NT2/D1 (cell line): ENCODE measurements at regions not wholly inside any gene's neighbourhood (a gene's known extent, or its start where the extent isn't known, plus 50 kb on each side); places are given as distances from the start of the nearest gene placed in this dataset.

Experiments used
- DNase-seq: peaks from one replicate; pipeline ENCODE4 v3.0.0-alpha.2; 2011; ENCODE audit warnings: low read depth, low spot score
- H3K27me3 ChIP-seq: 2 replicates; pipeline ENCODE4 v1.6.0; 2011; ENCODE audit warnings: mild to moderate bottlenecking; ENCODE audit not compliant: insufficient read length, insufficient read depth
- H3K36me3 ChIP-seq: 2 replicates; pipeline ENCODE4 v1.6.1; 2011; ENCODE audit warnings: mild to moderate bottlenecking, low read length, mixed read lengths; ENCODE audit not compliant: insufficient read depth, insufficient read length
- H3K4me1 ChIP-seq: 2 replicates; pipeline ENCODE4 v1.5.1; 2011; ENCODE audit not compliant: insufficient read depth, insufficient read length
- H3K4me3 ChIP-seq: 2 replicates; pipeline ENCODE4 v1.5.1; 2011; ENCODE audit warnings: low read depth; ENCODE audit not compliant: insufficient read length
- H3K9ac ChIP-seq: 2 replicates; pipeline ENCODE4 v1.6.0; 2011; ENCODE audit warnings: low read depth; ENCODE audit not compliant: insufficient read length
- H3K9me3 ChIP-seq: 2 replicates; pipeline ENCODE4 v1.5.1; 2011; ENCODE audit warnings: mild to moderate bottlenecking, low read length; ENCODE audit not compliant: insufficient read depth
- SUZ12 ChIP-seq: IDR thresholded peaks from 2 replicates; pipeline ENCODE4 v1.6.1; 2011; ENCODE audit not compliant: insufficient read length, insufficient read depth; ENCODE audit errors: extremely low read depth
- YY1 ChIP-seq: IDR thresholded peaks from 2 replicates; pipeline ENCODE4 v1.6.1; 2011; ENCODE audit not compliant: insufficient read length, insufficient read depth
- ZNF274 ChIP-seq: IDR thresholded peaks from 2 replicates; pipeline ENCODE4 v1.6.1; 2011; ENCODE audit warnings: mild to moderate bottlenecking, low read depth, low read length

GRCh38 chr6:112785408-112785807, 438.3 kb downstream of the RFPL4B start:
- TF ChIP-seq ZNF274 (no peak), YY1 (no peak), SUZ12 (no peak)
- no peak for DNase-seq

GRCh38 chr6:112786801-112787200, 439.7 kb downstream of the RFPL4B start:
- Histone ChIP-seq H3K4me3 (no peak overlapping the region), H3K9me3 (no peaks in the 10 kb centered on the region), H3K9ac (no peak overlapping the region), H3K36me3 (no peaks in the 10 kb centered on the region), H3K4me1 (no peaks in the 10 kb centered on the region), H3K27me3 (no peaks in the 10 kb centered on the region)
- no peak for DNase-seq
- TF ChIP-seq SUZ12 (no peak), YY1 (no peak), ZNF274 (no peak)

More at GRCh38 chr6:112785408-112785807, 438.3 kb downstream of the RFPL4B start:
- Histone ChIP-seq H3K36me3 (no peaks in the 10 kb centered on the region), H3K9me3 (no peaks in the 10 kb centered on the region), H3K9ac (no peak overlapping the region), H3K4me3 (no peak overlapping the region), H3K4me1 (no peaks in the 10 kb centered on the region), H3K27me3 (no peaks in the 10 kb centered on the region)

GRCh38 chr6:112787371-112787770, 440.2 kb downstream of the RFPL4B start:
- no peak for TF ChIP-seq YY1
- TF ChIP-seq ZNF274, result no peak
- TF ChIP-seq SUZ12, result no peak

GRCh38 chr6:112795316-112795715, 448.2 kb downstream of the RFPL4B start:
- no peak for TF ChIP-seq ZNF274
- TF ChIP-seq YY1, result no peak
- no peak for TF ChIP-seq SUZ12

More at GRCh38 chr6:112787371-112787770, 440.2 kb downstream of the RFPL4B start:
- Histone ChIP-seq H3K27me3 (no peaks in the 10 kb centered on the region), H3K36me3 (no peaks in the 10 kb centered on the region), H3K9ac (no peak overlapping the region), H3K4me1 (no peaks in the 10 kb centered on the region), H3K9me3 (no peaks in the 10 kb centered on the region), H3K4me3 (no peak overlapping the region)
- DNase-seq, result no peak

GRCh38 chr6:112796712-112797111, 449.6 kb downstream of the RFPL4B start:
- Histone ChIP-seq H3K4me3 (no peak overlapping the region), H3K4me1 (no peaks in the 10 kb centered on the region), H3K36me3 (no peaks in the 10 kb centered on the region), H3K27me3 (no peaks in the 10 kb centered on the region), H3K9me3 (no peaks in the 10 kb centered on the region), H3K9ac (no peak overlapping the region)
- no peak for TF ChIP-seq ZNF274
- TF ChIP-seq SUZ12, result no peak
- no peak for TF ChIP-seq YY1
- DNase-seq, result no peak

More at GRCh38 chr6:112795316-112795715, 448.2 kb downstream of the RFPL4B start:
- Histone ChIP-seq H3K9ac (no peak overlapping the region), H3K4me3 (no peak overlapping the region), H3K36me3 (no peaks in the 10 kb centered on the region), H3K27me3 (no peaks in the 10 kb centered on the region), H3K4me1 (no peaks in the 10 kb centered on the region), H3K9me3 (no peaks in the 10 kb centered on the region)
- DNase-seq, result no peak

GRCh38 chr6:112799889-112800288, 452.8 kb downstream of the RFPL4B start:
- DNase-seq, result no peak
- no peaks in the 10 kb centered on the region for H3K27me3 ChIP-seq
- no peak overlapping the region for H3K4me3 ChIP-seq
- no peaks in the 10 kb centered on the region for H3K9me3 ChIP-seq
- H3K4me1 ChIP-seq, result no peaks in the 10 kb centered on the region
- H3K9ac ChIP-seq, result no peak overlapping the region
- no peak for TF ChIP-seq ZNF274
- TF ChIP-seq SUZ12, result no peak
- no peak for TF ChIP-seq YY1
- H3K36me3 ChIP-seq, result no peaks in the 10 kb centered on the region

GRCh38 chr6:112800439-112800838, 453.3 kb downstream of the RFPL4B start:
- no peak for DNase-seq
- Histone ChIP-seq H3K4me3 (no peak overlapping the region), H3K36me3 (no peaks in the 10 kb centered on the region), H3K27me3 (no peaks in the 10 kb centered on the region), H3K9ac (no peak overlapping the region), H3K4me1 (no peaks in the 10 kb centered on the region), H3K9me3 (no peaks in the 10 kb centered on the region)
- TF ChIP-seq SUZ12, result no peak
- TF ChIP-seq ZNF274, result no peak
- TF ChIP-seq YY1, result no peak

- Histone ChIP-seq H3K4me3 (no peak overlapping the region), H3K4me1 (no peaks in the 10 kb centered on the region), H3K9me3 (no peaks in the 10 kb centered on the region), H3K27me3 (no peaks in the 10 kb centered on the region), H3K36me3 (no peaks in the 10 kb centered on the region), H3K9ac (no peak overlapping the region)
- TF ChIP-seq SUZ12 (no peak), YY1 (no peak), ZNF274 (no peak)
- no peak for DNase-seq
Observed at GRCh38 chr6:112800916-112801315, 453.8 kb downstream of the RFPL4B start.
